OCI-LY7 (cell line): ENCODE measurements at regions not wholly inside any gene's neighbourhood (a gene's known extent, or its start where the extent isn't known, plus 50 kb on each side); places are given as distances from the start of the nearest gene placed in this dataset.

Source experiments
- CTCF ChIP-seq: fragments of 200-600 bp; sonication (generic); conservative IDR thresholded peaks from 2 replicates; pipeline ENCODE4 v1.5.1; 2014; ENCODE audit warnings: mild to moderate bottlenecking, antibody characterized with exemption, low read length, moderate library complexity, mixed read lengths
- EZH2phosphoT487 ChIP-seq: fragments of 200-600 bp; sonication (generic); IDR thresholded peaks from 2 replicates; pipeline ENCODE4 v1.6.1; 2018; ENCODE audit warnings: low read depth, borderline replicate concordance, mild to moderate bottlenecking, mixed run types, antibody characterized with exemption, low read length, moderate library complexity, mixed read lengths

DNA sequence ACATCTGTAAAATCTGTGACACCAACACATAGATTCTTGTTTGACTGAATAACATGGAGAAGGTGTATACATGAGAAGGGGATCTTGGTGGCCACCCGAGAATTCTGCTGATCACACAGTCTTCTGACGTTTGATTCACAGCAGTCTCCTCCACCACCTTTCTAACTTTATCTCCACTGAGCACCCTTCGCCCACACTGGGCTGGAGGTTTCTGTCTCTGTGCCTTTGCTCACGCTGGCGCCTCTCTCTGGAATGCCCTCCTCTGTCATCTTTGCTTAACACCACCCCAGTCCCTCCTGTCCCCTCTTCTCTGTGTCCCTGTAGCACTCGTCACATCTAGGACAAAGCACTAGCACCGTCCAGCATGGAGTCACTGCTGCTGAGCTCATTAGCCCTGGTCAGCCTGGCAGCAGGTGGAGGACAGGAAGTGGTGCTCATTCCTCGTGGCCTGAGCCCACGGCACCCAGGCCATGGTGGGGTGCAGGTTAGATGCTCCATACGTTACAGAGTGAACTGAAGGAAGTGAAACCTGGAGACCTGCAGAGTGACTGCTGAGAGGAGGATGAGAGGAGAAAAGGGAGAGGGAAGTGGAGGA lies 384.6 kb downstream of the UQCRFS1 start:
- TF ChIP-seq CTCF (no peak), EZH2phosphoT487 (no peak)
